ENCODE measurements at regions not wholly inside any gene's neighbourhood (a gene's known extent, or its start where the extent isn't known, plus 50 kb on each side); places are given as distances from the start of the nearest gene placed in this dataset.

- Mint-ChIP-seq H3K4me1 (peaks cover 44% of the 10 kb centered on the region), H3K27ac (no peak overlapping the region), H3K27me3 (no peaks in the 10 kb centered on the region), H3K36me3 (peaks cover 34% of the 10 kb centered on the region), H3K9me3 (no peaks in the 10 kb centered on the region), H3K4me3 (no peak overlapping the region)
- ATAC-seq: no peak
Observed at GRCh38 chr11:17157761-17158160, 50.0 kb downstream of the PIK3C2A start.

- Mint-ChIP-seq H3K27me3 (no peaks in the 10 kb centered on the region), H3K4me1 (peaks cover 29% of the 10 kb centered on the region), H3K4me3 (no peak overlapping the region), H3K9me3 (no peaks in the 10 kb centered on the region), H3K36me3 (peaks cover 34% of the 10 kb centered on the region), H3K27ac (no peak overlapping the region)
- no peak for ATAC-seq
Observed at GRCh38 chr11:17156283-17156682, 51.5 kb downstream of the PIK3C2A start.

GRCh38 chr11:17154409-17155159 is 53.2 kb downstream of the PIK3C2A start:
- H3K27me3 Mint-ChIP-seq: no peaks in the 10 kb centered on the region
- peaks cover 14% of the 10 kb centered on the region for H3K4me1 Mint-ChIP-seq
- peak overlapping the region; percentile 8 for H3K27ac Mint-ChIP-seq
- no peak overlapping the region for H3K4me3 Mint-ChIP-seq
- ATAC-seq: peak; percentile 60
- no peaks in the 10 kb centered on the region for H3K9me3 Mint-ChIP-seq
- peaks cover 23% of the 10 kb centered on the region for H3K36me3 Mint-ChIP-seq

- Mint-ChIP-seq H3K4me1 (peaks cover 9% of the 10 kb centered on the region), H3K4me3 (no peak overlapping the region), H3K36me3 (peaks cover 16% of the 10 kb centered on the region), H3K9me3 (no peaks in the 10 kb centered on the region), H3K27me3 (no peaks in the 10 kb centered on the region), H3K27ac (peak overlapping the region; percentile 8)
- no peak for ATAC-seq
Observed at GRCh38 chr11:17153757-17154156, 54.0 kb downstream of the PIK3C2A start.

- no peak overlapping the region for H3K27ac Mint-ChIP-seq
- no peaks in the 10 kb centered on the region for H3K27me3 Mint-ChIP-seq
- H3K4me1 Mint-ChIP-seq: peaks cover 8% of the 10 kb centered on the region
- H3K36me3 Mint-ChIP-seq: peaks cover 18% of the 10 kb centered on the region
- no peak overlapping the region for H3K4me3 Mint-ChIP-seq
- no peak for ATAC-seq
- no peaks in the 10 kb centered on the region for H3K9me3 Mint-ChIP-seq
Observed at GRCh38 chr11:17152306-17152705, 55.5 kb downstream of the PIK3C2A start.

- Mint-ChIP-seq H3K4me3 (no peak overlapping the region), H3K36me3 (peaks cover 31% of the 10 kb centered on the region), H3K4me1 (peaks cover 8% of the 10 kb centered on the region), H3K27ac (no peak overlapping the region), H3K9me3 (no peaks in the 10 kb centered on the region), H3K27me3 (no peaks in the 10 kb centered on the region)
- no peak for ATAC-seq
Observed at GRCh38 chr11:17150521-17150920, 57.3 kb downstream of the PIK3C2A start.

- no peak for ATAC-seq
- Mint-ChIP-seq H3K27me3 (no peaks in the 10 kb centered on the region), H3K36me3 (peaks cover 32% of the 10 kb centered on the region), H3K4me1 (no peaks in the 10 kb centered on the region), H3K9me3 (no peaks in the 10 kb centered on the region), H3K27ac (no peak overlapping the region), H3K4me3 (no peak overlapping the region)
Observed at GRCh38 chr11:17148536-17148935, 59.2 kb downstream of the PIK3C2A start.

GRCh38 chr11:17145972-17146371 is 61.8 kb downstream of the PIK3C2A start:
- Mint-ChIP-seq H3K4me1 (no peaks in the 10 kb centered on the region), H3K4me3 (no peak overlapping the region), H3K9me3 (no peaks in the 10 kb centered on the region), H3K27me3 (no peaks in the 10 kb centered on the region), H3K27ac (no peak overlapping the region), H3K36me3 (peaks cover 55% of the 10 kb centered on the region)
- ATAC-seq: no peak

- no peaks in the 10 kb centered on the region for H3K9me3 Mint-ChIP-seq
- no peak overlapping the region for H3K4me3 Mint-ChIP-seq
- H3K36me3 Mint-ChIP-seq: peaks cover 75% of the 10 kb centered on the region
- no peak overlapping the region for H3K27ac Mint-ChIP-seq
- H3K4me1 Mint-ChIP-seq: no peaks in the 10 kb centered on the region
- ATAC-seq: no peak
- H3K27me3 Mint-ChIP-seq: no peaks in the 10 kb centered on the region
Observed at GRCh38 chr11:17142450-17142849, 65.0 kb upstream of the RPS13 start.

- H3K9me3 Mint-ChIP-seq: no peaks in the 10 kb centered on the region
- H3K27ac Mint-ChIP-seq: no peak overlapping the region
- ATAC-seq: no peak
- peaks cover 69% of the 10 kb centered on the region for H3K36me3 Mint-ChIP-seq
- H3K4me3 Mint-ChIP-seq: no peak overlapping the region
- no peaks in the 10 kb centered on the region for H3K27me3 Mint-ChIP-seq
- H3K4me1 Mint-ChIP-seq: no peaks in the 10 kb centered on the region
Observed at GRCh38 chr11:17141156-17141555, 63.7 kb upstream of the RPS13 start.

GRCh38 chr11:17138562-17138961 is 61.1 kb upstream of the RPS13 start:
- H3K27ac Mint-ChIP-seq: no peak overlapping the region
- H3K27me3 Mint-ChIP-seq: no peaks in the 10 kb centered on the region
- H3K4me3 Mint-ChIP-seq: no peak overlapping the region
- H3K9me3 Mint-ChIP-seq: no peaks in the 10 kb centered on the region
- ATAC-seq: no peak
- no peaks in the 10 kb centered on the region for H3K4me1 Mint-ChIP-seq
- H3K36me3 Mint-ChIP-seq: peaks cover 69% of the 10 kb centered on the region

GRCh38 chr11:17135916-17136683 is 58.6 kb upstream of the RPS13 start:
- Mint-ChIP-seq H3K9me3 (no peaks in the 10 kb centered on the region), H3K4me1 (no peaks in the 10 kb centered on the region), H3K36me3 (peaks cover 57% of the 10 kb centered on the region), H3K27me3 (no peaks in the 10 kb centered on the region), H3K27ac (no peak overlapping the region), H3K4me3 (no peak overlapping the region)
- ATAC-seq: no peak

GRCh38 chr11:17132654-17133053 is 55.2 kb upstream of the RPS13 start:
- Mint-ChIP-seq H3K27me3 (no peaks in the 10 kb centered on the region), H3K27ac (no peak overlapping the region), H3K4me1 (no peaks in the 10 kb centered on the region), H3K9me3 (no peaks in the 10 kb centered on the region), H3K4me3 (no peak overlapping the region), H3K36me3 (peaks cover 54% of the 10 kb centered on the region)
- no peak for ATAC-seq

- H3K4me1 Mint-ChIP-seq: no peaks in the 10 kb centered on the region
- H3K27me3 Mint-ChIP-seq: no peaks in the 10 kb centered on the region
- H3K27ac Mint-ChIP-seq: no peak overlapping the region
- ATAC-seq: no peak
- no peak overlapping the region for H3K4me3 Mint-ChIP-seq
- H3K36me3 Mint-ChIP-seq: peaks cover 39% of the 10 kb centered on the region
- H3K9me3 Mint-ChIP-seq: no peaks in the 10 kb centered on the region
Observed at GRCh38 chr11:17129003-17129402, 51.5 kb upstream of the RPS13 start.

Data from stimulated activated memory B cell treated with anti-CD40 and anti-IgM and Interleukin-4, amounts not matched to agents 10 μg/mL and 1 μg/mL and 100 μg/mL, for 72 hours (primary cell).